H9 (cell line): ENCODE measurements at regions not wholly inside any gene's neighbourhood (a gene's known extent, or its start where the extent isn't known, plus 50 kb on each side); places are given as distances from the start of the nearest gene placed in this dataset.

Experiments
- DNase-seq: peaks from one replicate; pipeline ENCODE4 v3.0.0-alpha.2; 2017
- H2AFZ ChIP-seq: one replicate; pipeline ENCODE4 v1.6.1; 2013; ENCODE audit warnings: mild to moderate bottlenecking, low read length, control low read depth, moderate library complexity
- H2AK5ac ChIP-seq: 2 replicates; pipeline ENCODE4 v1.6.1; 2013; ENCODE audit warnings: low read length, control low read depth, mixed read lengths; ENCODE audit not compliant: insufficient read length
- H2BK120ac ChIP-seq: one replicate; pipeline ENCODE4 v1.6.1; 2013; ENCODE audit warnings: low read depth, mild to moderate bottlenecking, low read length, control low read depth, inconsistent platforms; ENCODE audit not compliant: poor library complexity, severe bottlenecking
- H2BK12ac ChIP-seq: 2 replicates; pipeline ENCODE4 v1.6.1; 2013; ENCODE audit warnings: low read length, control low read depth, mixed read lengths, low read depth; ENCODE audit not compliant: insufficient read length
- H2BK15ac ChIP-seq: 2 replicates; pipeline ENCODE4 v1.6.1; 2013; ENCODE audit warnings: low read depth, low read length, control low read depth
- H2BK20ac ChIP-seq: one replicate; pipeline ENCODE4 v1.6.1; 2013; ENCODE audit warnings: low read depth, mild to moderate bottlenecking, low read length, control low read depth, inconsistent platforms; ENCODE audit not compliant: poor library complexity, severe bottlenecking
- H2BK5ac ChIP-seq: 2 replicates; pipeline ENCODE4 v1.6.1; 2013; ENCODE audit warnings: low read length, control low read depth, mixed read lengths; ENCODE audit not compliant: insufficient read length
- H3K14ac ChIP-seq: 2 replicates; pipeline ENCODE4 v1.6.1; 2013; ENCODE audit warnings: low read length, control low read depth; ENCODE audit not compliant: insufficient read depth
- H3K18ac ChIP-seq: 2 replicates; pipeline ENCODE4 v1.6.1; 2013; ENCODE audit warnings: low read depth, mild to moderate bottlenecking, mixed read lengths, low read length, control low read depth; ENCODE audit not compliant: insufficient read length
- H3K23ac ChIP-seq: 2 replicates; pipeline ENCODE4 v1.6.1; 2013; ENCODE audit warnings: low read length, control low read depth, mixed read lengths, low read depth; ENCODE audit not compliant: insufficient read length
- H3K23me2 ChIP-seq: 2 replicates; pipeline ENCODE4 v1.6.1; 2013; ENCODE audit warnings: low read depth, mild to moderate bottlenecking, mixed read lengths, low read length, control low read depth; ENCODE audit not compliant: insufficient read length, poor library complexity, severe bottlenecking
- H3K27ac ChIP-seq: 2 replicates; pipeline ENCODE4 v1.5.1; 2013; ENCODE audit warnings: low read length, control low read depth, mixed read lengths, low read depth; ENCODE audit not compliant: insufficient read length
- H3K27me3 ChIP-seq: 2 replicates; pipeline ENCODE4 v1.6.1; 2013; ENCODE audit warnings: low read length, control low read depth, inconsistent platforms; ENCODE audit not compliant: insufficient read depth
- H3K4ac ChIP-seq: 2 replicates; pipeline ENCODE4 v1.6.1; 2013; ENCODE audit warnings: low read depth, mild to moderate bottlenecking, control low read depth, inconsistent platforms, low read length, moderate library complexity
- H3K4me1 ChIP-seq: 2 replicates; pipeline ENCODE4 v1.6.1; 2013; ENCODE audit warnings: low read length, control low read depth, inconsistent platforms; ENCODE audit not compliant: insufficient read depth
- H3K4me2 ChIP-seq: 2 replicates; pipeline ENCODE4 v1.6.1; 2013; ENCODE audit warnings: low read length, control low read depth, mixed read lengths; ENCODE audit not compliant: insufficient read length, insufficient read depth
- H3K56ac ChIP-seq: 2 replicates; pipeline ENCODE4 v1.6.1; 2013; ENCODE audit warnings: low read depth, mild to moderate bottlenecking, mixed read lengths, low read length, control low read depth; ENCODE audit not compliant: insufficient read length
- H3K79me1 ChIP-seq: 2 replicates; pipeline ENCODE4 v1.6.1; 2013; ENCODE audit warnings: low read depth, mild to moderate bottlenecking, moderate library complexity, low read length, control low read depth, inconsistent platforms; ENCODE audit not compliant: insufficient read depth, poor library complexity, severe bottlenecking
- H3K79me2 ChIP-seq: 2 replicates; pipeline ENCODE4 v1.6.1; 2013; ENCODE audit warnings: low read length, control low read depth, inconsistent platforms; ENCODE audit not compliant: insufficient read depth
- H3K9ac ChIP-seq: 2 replicates; pipeline ENCODE4 v1.6.1; 2013; ENCODE audit warnings: low read length, control low read depth, mixed read lengths; ENCODE audit not compliant: insufficient read length; ENCODE audit errors: extremely low read depth
- H3K9me3 ChIP-seq: one replicate; pipeline ENCODE4 v1.6.1; 2013; ENCODE audit warnings: low read depth, low read length, inconsistent platforms; ENCODE audit not compliant: control insufficient read depth
- H3T11ph ChIP-seq: one replicate; pipeline ENCODE4 v1.6.1; 2013; ENCODE audit warnings: mild to moderate bottlenecking, low read length, control low read depth, inconsistent platforms
- H4K20me1 ChIP-seq: one replicate; pipeline ENCODE4 v1.6.1; 2013; ENCODE audit not compliant: control insufficient read depth, insufficient read length, insufficient read depth
- H4K5ac ChIP-seq: 2 replicates; pipeline ENCODE4 v1.6.1; 2013; ENCODE audit warnings: low read depth, mild to moderate bottlenecking, mixed read lengths, low read length, control low read depth; ENCODE audit not compliant: insufficient read length
- H4K8ac ChIP-seq: replicated peaks from 2 replicates; pipeline ENCODE4 v1.6.1; 2013; ENCODE audit warnings: low read length, control low read depth, mixed read lengths, low read depth; ENCODE audit not compliant: insufficient read length
- H4K91ac ChIP-seq: 2 replicates; pipeline ENCODE4 v1.6.1; 2013; ENCODE audit warnings: low read depth, mild to moderate bottlenecking, moderate library complexity, mixed read lengths, low read length, control low read depth; ENCODE audit not compliant: insufficient read length
- H3K27ac Mint-ChIP-seq, 3 experiments: 2 replicates in 2 of 3; 3 replicates in 1 of 3; pipeline ENCODE4 v1.8.0; 2020 to 2021; ENCODE audit warnings: mixed read lengths in 3 of 3, mild to moderate bottlenecking in 1 of 3, moderate library complexity in 1 of 3
- H3K27me3 Mint-ChIP-seq: 2 replicates; pipeline ENCODE4 v1.8.0; 2021; ENCODE audit warnings: low read depth, mild to moderate bottlenecking, moderate library complexity, mixed read lengths
- H3K36me3 Mint-ChIP-seq, 3 experiments: 2 replicates in 2 of 3; 3 replicates in 1 of 3; pipeline ENCODE4 v1.8.0; 2020 to 2021; ENCODE audit warnings: low read depth in 3 of 3, mixed read lengths in 3 of 3; ENCODE audit not compliant: insufficient read depth in 1 of 3
- H3K4me1 Mint-ChIP-seq, 2 experiments: 2 replicates each; pipeline ENCODE4 v1.8.0; 2020; ENCODE audit warnings: mixed read lengths in 2 of 2
- H3K4me3 Mint-ChIP-seq, 2 experiments: 2 replicates in 1 of 2; 3 replicates in 1 of 2; pipeline ENCODE4 v1.8.0; 2020 to 2021; ENCODE audit warnings: mild to moderate bottlenecking in 2 of 2, mixed read lengths in 2 of 2, moderate library complexity in 1 of 2
- H3K9me3 Mint-ChIP-seq, 2 experiments: 2 replicates in 1 of 2; 3 replicates in 1 of 2; pipeline ENCODE4 v1.8.0; 2020; ENCODE audit warnings: mild to moderate bottlenecking in 2 of 2, mixed read lengths in 2 of 2, moderate library complexity in 1 of 2
- WGBS: extraction: QIAGEN DNeasy Blood & Tissue Kit; methylation state at CpG from one replicate; pipeline ENCODE4 v1.1.7; 2013; ENCODE audit warnings: missing lambda C conversion rate, low lambda C conversion rate, mixed read lengths; ENCODE audit not compliant: insufficient read length; ENCODE audit errors: extremely low coverage; 5-methylcytosine and 5-hydroxymethylcytosine counted together
- TF ChIP-seq, protein P1 (sequence below): fragments of 200-600 bp; sonication (generic); conservative IDR thresholded peaks from 3 replicates; pipeline ENCODE4 v1.8.0; 2021; ENCODE audit warnings: antibody characterized with exemption, mild to moderate bottlenecking

DNA sequence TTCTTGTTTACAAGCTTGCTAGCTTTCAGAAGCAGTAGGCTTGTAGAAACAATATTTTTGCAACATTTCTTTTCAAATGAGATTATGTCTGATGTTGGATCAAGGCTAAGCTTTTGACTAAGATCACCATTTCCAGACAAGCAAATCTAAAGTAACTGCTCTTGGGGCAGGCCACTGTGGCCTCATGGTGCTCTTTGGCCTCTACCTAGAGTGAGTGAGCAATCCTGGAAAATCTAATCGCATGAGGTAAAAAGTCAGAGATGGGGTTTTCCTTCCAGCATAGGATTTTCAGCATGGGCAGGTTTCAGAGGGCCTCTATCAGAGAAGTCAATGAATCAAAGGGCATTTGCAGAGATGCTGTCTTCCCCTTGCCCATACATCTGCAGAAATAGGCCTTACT is 331.9 kb downstream of the OMA1 start:
- H3K27me3 ChIP-seq: no peaks in the 10 kb centered on the region
- no peak overlapping the region for H4K5ac ChIP-seq
- no peak overlapping the region for H3K23ac ChIP-seq
- H2BK12ac ChIP-seq: no peak overlapping the region
- H2BK20ac ChIP-seq: no peak overlapping the region
- no peak overlapping the region for H3K56ac ChIP-seq
- WGBS: no CpG with 5 or more reads among the region's 1 CpG
- Mint-ChIP-seq H3K4me1 (peaks cover 5 to 15% of the 10 kb centered on the region in 2 experiments; a peak in 3 of 4 replicates), H3K27me3 (no peaks in the 10 kb centered on the region), H3K36me3 (no peaks in the 10 kb centered on the region), H3K27ac (no peak overlapping the region), H3K4me3 (no peak overlapping the region), H3K9me3 (no peaks in the 10 kb centered on the region)
- H2BK5ac ChIP-seq: no peak overlapping the region
- H3K9me3 ChIP-seq: no peaks in the 10 kb centered on the region
- no peak overlapping the region for H2BK15ac ChIP-seq
- no peak overlapping the region for H3K27ac ChIP-seq
- no peaks in the 10 kb centered on the region for H3K79me2 ChIP-seq
- TF ChIP-seq, protein P1, sequence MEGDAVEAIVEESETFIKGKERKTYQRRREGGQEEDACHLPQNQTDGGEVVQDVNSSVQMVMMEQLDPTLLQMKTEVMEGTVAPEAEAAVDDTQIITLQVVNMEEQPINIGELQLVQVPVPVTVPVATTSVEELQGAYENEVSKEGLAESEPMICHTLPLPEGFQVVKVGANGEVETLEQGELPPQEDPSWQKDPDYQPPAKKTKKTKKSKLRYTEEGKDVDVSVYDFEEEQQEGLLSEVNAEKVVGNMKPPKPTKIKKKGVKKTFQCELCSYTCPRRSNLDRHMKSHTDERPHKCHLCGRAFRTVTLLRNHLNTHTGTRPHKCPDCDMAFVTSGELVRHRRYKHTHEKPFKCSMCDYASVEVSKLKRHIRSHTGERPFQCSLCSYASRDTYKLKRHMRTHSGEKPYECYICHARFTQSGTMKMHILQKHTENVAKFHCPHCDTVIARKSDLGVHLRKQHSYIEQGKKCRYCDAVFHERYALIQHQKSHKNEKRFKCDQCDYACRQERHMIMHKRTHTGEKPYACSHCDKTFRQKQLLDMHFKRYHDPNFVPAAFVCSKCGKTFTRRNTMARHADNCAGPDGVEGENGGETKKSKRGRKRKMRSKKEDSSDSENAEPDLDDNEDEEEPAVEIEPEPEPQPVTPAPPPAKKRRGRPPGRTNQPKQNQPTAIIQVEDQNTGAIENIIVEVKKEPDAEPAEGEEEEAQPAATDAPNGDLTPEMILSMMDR: no peak
- H3K4me1 ChIP-seq: no peaks in the 10 kb centered on the region
- H3K18ac ChIP-seq: no peak overlapping the region
- no peaks in the 10 kb centered on the region for H3K79me1 ChIP-seq
- no peak overlapping the region for H3K9ac ChIP-seq
- no peak overlapping the region for H4K8ac ChIP-seq
- H2AFZ ChIP-seq: no peak overlapping the region
- H3K14ac ChIP-seq: no peak overlapping the region
- no peak overlapping the region for H2BK120ac ChIP-seq
- H2AK5ac ChIP-seq: no peak overlapping the region
- no peak overlapping the region for H4K91ac ChIP-seq
- no peak overlapping the region for H3K4ac ChIP-seq
- H3K4me2 ChIP-seq: no peak overlapping the region
- no peaks in the 10 kb centered on the region for H3K23me2 ChIP-seq
- no peak overlapping the region for H3T11ph ChIP-seq
- H4K20me1 ChIP-seq: no peaks in the 10 kb centered on the region
- DNase-seq: no peak
